NCI-H2171 (cell line): ENCODE measurements at regions not wholly inside any gene's neighbourhood (a gene's known extent, or its start where the extent isn't known, plus 50 kb on each side); places are given as distances from the start of the nearest gene placed in this dataset.
"Not testable (repeated sequence)": the region's sequence is repeated elsewhere in the genome, so short reads cannot be mapped to it uniquely, and the experiment has no call there.

Experiments used
- DNase-seq: peaks from one replicate; lab custom pipeline; 2025; lab: John Stamatoyannopoulos, UW

DNA sequence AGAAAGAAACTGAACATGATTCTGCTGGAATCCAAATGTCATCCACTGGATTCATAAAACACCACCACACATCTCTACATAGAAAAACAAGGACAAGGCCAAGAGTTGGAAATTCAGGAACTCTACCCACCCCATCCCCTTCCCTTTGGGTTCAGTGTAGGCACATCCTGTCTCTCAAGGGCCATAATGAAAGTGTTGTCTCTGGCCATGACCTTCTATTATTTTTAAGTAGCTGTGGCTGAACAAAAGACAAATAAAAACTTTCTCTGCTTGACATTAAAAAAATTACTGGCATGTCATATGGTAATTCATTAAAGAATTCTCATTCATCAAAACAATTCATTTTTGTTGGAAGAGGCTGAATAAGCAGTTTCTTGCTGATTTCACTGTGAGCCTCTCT, 54.9 kb upstream of the ZBTB18 start:
- no peak for DNase-seq

DNA sequence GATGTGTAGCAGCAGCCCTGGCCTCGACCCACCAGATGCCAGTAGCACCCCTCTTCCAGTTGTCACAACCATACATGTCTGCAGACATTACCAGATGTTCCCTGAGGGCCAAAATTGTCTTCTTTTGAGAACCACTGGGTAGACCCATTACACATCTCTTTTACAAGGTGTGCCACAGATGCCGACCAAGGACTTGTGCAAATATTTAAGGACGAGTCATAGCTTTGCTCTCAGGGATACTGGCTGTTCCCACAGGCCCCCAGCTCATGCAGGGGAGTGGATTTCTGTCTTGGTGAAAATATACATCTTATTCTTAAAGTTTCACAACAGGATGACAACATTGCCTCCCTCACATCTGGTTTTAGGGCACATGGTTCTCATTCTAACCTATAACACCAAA, 59.4 kb upstream of the ZBTB18 start:
- no peak for DNase-seq

DNA sequence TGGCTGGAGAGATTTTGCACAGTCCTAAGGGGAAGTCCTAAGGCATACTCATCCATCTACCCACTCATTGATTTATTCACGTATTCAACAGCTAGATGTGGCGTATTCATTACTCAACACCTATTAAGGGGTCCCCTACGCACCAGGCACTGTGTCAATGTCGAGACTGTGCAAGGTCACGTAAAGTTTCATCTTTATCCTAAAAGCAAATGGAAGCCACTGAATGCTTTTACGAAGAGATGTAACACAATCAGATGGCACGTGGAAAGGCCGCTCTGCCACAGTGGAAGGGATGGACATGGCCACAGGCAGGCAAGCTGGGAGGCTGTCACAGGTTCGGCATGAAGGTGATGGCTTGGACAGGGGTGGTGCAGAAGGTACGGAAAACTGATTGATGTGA, 66.3 kb upstream of the ZBTB18 start:
- no peak for DNase-seq

DNA sequence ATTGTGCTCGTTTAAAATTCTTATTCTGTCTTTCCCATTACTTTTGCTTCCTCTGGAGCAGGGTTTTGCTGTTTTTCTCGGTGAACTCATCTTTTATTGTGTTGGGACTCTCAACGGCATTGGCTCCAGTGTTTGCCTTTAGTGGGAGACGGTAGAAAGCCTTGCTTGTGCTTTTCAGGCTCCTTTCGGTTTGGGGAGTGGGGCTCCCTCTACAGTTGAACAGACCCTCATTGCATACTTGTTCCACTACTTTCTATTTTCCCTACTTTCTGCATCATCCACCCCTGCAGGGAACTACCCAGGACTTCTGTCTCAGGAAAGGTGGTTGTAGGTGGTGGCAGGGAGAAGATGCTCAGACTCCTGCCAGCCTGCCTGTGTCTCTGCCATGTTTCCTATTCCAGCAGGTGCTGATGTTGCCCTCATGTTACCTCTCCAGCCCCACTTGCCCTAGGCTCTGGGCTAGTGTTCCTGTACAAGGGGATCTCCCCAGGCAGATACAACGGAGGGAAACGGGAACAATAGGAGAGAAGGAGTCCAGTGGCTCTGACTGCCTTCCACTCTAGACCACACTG, 68.5 kb upstream of the ZBTB18 start:
- DNase-seq = no peak

DNA sequence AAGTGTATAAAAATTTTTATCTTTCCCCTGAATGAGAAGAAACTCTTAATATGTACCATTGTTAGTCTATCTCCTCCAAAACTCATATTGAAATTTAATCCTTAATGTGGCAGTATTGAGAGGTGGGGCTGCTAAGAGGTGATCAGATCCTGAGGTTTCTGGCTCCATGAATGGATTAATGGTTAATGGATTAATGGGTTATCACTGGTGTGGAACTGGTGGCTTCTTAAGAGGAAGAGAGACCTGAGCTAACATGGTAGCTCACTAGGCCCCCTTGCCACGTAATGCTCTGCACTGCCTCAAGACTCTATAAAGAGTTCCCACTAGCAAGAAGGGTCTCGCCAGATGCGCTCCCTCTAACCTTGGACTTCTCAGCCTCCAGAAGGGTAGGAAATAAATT, 70.6 kb upstream of the ZBTB18 start:
- DNase-seq = no peak

DNA sequence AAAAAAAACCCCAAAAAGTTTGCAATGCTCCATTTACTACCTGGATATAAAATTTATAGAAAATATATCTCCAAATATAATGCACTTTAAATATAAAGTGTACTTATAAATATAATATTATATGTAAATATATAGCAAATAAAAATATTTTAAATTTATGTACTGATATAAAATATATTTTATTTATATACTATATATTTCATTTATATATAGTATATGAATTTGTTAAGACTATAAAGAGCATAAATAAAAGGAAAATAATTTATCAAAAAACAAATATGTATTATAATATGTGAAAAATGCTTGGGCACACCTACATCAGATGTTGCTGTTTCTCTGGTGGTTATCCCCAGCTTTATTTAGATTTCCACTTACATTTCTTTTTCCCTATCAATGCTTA, 71.0 kb upstream of the ZBTB18 start:
- no peak for DNase-seq

DNA sequence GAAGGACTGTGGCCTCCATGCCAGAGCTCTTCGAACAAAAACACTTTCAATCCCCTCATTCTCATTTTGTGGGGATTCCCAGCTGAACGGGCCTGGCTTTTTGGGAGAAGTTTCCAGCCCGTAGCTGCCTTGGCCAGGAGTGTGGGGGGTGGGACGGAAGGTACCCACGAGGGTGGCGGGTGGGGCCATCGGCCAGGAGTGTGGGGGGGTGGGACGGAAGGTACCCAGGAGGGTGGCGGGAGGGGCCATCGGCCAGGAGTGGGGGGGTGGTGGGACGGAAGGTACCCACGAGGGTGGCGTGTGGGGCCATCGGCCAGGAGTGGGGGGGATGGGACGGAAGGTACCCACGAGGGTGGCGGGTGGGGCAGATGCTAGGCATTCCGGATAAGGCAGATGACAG, 71.7 kb upstream of the ZBTB18 start:
- DNase-seq = no peak

DNA sequence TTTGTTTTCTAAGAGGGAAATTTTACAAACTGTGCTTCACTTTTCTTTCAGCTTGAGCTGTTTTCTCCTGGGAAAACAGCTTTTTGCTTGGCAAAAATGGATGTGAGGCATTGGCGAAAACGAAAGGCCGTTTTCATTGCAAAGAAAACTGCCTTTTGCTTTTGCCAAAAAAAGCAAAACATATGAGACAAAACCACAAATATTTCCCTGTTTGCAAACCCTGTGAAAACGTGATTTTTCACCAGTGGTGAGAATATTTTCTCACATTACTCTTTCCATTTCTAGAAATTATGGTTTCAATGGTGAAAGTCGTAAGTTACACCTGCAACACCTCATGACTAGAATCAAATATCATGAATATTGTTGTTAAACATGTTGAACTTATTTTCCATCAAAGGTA, 74.0 kb upstream of the ZBTB18 start:
- no peak for DNase-seq

DNA sequence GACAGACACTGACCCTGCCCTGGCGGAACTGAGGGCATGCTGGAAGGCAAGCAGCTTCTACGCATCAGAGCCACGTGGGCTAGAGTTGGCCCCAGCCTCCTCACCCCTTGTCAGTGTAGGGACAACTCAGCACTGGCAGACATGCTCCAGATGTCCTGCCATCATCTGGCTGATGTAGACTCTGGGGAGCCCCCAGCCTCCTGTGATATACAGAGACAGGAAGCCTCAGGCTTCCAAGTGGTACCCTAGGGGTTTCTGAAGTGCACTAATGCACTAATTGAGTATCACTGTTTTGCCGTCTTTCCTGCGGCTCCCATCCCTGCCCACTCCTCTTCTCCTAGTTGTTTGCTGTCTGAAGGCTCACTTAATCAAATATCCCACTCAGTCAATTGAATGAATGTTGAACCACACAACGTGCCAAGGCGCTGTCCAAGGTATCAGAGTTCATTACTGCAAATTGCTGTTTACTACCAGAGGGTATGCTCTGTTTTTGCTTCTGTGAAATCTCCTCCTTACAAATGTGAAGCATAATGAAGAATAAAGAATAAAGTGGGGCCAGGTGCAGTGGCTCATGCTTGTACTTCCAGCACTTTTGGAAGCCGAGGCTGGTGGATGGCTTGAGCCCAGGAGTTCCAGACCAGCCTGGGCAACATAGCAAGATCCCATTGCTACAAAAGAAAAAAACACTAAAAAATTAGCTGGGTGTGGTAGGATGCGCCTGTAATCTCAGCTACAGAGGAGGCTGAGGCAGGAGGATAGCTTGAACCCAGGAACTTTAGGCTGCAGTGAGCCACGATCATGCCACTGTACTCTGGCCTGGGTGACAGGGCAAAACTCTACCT, 76.4 kb upstream of the ZBTB18 start:
- DNase-seq = peak; percentile 55

DNA sequence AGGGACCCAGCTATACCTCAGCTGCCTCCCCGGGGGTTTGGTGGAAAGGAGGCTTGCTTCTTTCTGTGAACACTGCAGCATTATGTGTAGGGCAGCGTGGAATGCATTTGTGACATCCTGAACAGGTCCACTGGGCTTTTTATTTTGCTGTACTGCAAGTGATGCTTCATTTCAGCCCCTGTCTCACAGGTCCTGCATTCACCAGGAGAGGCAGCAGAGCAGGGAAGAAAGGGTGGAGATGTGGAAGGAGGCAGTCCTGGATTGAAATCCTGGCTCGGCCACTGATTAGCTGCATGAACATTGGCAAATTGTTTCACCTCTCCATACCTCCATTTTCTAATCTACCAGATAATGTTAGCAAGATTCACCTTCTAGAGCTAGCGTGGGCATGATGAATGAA, 77.9 kb upstream of the ZBTB18 start:
- DNase-seq = no peak

DNA sequence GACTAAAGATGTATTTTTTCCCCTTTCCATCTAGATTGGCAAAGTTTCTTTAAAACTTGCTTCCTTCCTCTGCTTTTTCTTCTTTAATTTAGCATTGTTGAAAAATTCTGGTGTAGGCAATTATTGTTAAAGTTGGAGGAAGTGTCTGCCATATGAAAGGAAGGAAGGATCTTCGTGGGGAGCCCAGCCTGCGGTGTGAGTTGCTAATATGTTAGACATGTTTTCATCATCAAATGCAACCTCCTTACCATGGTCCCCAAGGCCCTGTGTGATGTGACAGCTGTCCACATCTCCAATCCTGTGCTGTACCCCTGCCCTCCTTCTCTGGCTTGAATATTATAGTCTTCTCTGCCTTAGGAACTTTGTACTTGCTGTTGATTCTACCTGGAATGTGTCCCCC, 81.0 kb upstream of the ZBTB18 start:
- no peak for DNase-seq

DNA sequence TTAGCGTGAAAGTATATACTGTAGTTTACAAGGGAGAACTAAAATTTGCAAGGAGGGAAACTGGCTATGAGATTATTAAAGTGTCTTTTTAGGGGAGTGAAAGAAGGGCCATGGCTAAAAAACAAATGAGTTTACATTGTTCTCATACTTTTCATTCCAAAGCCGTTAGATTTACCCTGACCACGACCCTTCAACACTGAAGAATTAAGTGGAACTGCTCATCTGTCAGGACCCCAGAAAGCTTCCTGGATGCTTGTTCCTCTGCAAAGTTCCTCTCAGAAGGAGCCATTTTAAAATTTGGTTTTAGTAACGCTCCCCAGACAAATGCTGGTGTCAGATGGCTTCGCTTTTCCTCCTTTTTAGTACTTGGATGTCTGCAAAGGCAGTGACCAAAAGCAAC, 82.7 kb upstream of the ZBTB18 start:
- DNase-seq = no peak

DNA sequence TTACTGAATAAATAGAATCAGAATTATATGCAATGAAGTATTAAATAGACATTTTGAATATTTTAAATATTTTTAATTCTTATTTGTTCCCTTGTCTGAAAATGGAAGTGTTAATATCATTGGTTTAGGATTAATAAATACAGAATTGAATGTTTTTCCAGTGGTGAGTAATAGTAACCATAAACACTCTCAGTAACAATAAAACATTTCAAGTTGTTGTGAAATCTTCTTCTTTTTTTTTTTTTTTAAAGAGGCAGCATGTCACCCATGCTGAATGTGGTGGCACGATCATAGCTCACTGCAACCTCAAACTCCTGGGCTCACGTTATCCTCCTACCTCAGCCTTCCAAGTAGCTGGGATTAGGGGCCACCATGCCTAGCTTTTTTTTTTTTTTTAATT, 86.2 kb upstream of the ZBTB18 start:
- DNase-seq = no peak

DNA sequence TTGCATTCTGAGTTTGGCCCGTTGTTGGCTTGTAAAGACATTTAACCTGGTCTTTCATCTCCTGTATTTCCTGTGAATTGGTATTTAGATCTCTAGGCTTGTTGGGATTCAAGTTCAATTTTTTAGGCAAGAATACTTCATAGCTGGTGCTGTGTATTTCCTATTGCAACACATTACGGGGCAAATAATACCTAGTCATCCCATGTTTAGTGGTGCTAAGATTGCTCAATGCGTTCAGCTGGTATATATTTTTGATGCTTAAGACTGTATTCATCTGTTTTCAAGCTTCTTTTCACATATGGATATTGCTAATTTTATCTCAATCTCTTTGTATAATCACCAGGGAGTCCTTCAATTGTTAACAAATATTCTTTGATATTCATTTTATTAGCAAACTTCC, 87.5 kb upstream of the ZBTB18 start:
- DNase-seq = no peak

DNA sequence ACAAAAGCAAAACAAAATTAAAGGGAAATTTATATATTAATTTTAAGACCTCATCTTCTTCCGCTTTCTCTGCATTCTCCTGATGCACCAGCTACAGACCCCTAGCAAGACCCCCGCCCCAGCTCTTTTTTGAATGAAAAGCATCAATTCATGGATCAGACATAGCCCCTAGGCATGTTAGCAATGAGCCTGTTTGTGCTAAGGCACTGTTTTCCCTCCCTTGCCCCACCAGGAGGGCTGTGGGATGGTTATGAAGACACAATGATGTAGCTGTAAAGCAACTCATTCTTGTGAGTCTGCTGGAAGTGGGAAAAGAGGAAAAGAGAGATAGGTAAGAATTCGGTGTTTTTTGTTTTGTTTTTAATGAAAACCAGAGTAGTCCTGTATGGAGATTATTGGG, 88.5 kb upstream of the ZBTB18 start:
- no peak for DNase-seq

DNA sequence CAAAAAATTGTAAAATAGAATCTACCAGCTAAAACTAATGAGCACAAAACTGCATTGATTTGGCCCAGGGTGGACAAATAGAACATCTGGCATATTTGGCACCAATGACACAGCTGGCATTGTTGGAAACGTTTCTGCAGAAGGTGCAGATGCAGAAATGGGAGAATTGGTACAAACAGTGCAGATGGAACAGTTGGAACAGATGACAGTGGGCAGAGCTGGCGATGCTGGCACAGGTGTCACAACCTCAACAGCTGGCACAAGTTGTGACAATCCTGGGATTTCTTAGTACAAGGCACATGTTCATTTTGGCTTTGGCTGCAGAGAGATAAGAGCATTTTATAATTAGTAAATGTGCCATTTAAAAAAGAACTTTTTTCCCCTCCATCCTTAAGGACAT, 91.1 kb upstream of the ZBTB18 start:
- DNase-seq = peak; percentile 84

DNA sequence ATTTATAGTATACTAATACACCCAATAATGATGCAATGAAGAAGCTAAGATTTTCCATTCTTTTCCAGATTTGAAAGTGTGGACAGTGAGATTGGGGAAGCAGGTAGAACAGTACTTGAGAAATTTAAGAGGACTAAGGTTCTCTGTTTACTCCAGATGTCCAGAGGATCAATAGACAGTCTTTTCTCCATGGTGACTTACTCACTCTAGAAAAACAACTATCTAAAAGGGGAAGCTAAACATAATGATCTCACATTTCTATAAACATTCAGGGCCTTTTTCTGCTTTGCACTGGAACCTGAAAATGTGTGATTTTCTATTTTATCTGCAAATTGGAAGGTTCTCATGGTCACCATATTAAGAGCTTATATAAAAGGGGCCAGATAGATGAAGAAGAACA, 93.9 kb upstream of the ZBTB18 start:
- no peak for DNase-seq

DNA sequence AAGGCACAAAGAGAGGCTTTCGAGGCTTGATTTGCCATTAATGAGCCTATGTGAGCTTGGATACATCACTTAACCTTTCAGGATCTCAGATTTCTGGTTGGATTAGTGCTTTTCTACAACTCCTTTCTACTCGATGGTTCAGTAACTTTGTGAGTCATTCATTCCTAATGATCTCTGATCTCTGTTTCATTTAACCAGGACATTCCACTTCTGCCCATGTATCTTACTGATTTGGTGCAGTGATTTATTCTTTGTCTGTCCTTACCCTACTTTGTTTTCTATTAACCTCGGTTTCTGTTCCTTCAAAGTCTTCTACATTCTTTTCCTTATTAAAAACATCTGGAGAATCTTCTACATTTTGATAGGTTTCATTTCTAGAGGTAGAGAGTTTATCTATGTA, 94.6 kb upstream of the ZBTB18 start:
- no peak for DNase-seq

DNA sequence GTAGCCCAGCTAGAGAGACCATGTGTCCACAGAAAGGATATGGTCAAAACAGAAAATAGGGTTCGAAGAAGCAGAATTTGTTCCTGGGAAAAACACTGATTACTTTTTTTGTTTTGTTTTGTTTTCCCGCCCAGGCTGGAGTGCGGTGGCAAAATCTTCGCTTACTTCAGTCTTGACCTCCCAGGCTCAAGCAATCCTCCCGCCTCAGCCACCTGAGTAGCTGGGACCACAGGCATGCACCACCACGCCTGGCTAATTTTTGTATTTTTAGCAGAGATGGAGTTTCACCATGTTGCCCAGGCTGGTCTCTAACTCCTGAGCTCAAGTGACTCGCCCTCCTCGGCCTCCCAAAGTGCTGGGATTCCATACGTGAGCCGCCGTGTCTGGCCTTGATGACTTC, 99.9 kb upstream of the ZBTB18 start:
- DNase-seq = not testable (repeated sequence)

DNA sequence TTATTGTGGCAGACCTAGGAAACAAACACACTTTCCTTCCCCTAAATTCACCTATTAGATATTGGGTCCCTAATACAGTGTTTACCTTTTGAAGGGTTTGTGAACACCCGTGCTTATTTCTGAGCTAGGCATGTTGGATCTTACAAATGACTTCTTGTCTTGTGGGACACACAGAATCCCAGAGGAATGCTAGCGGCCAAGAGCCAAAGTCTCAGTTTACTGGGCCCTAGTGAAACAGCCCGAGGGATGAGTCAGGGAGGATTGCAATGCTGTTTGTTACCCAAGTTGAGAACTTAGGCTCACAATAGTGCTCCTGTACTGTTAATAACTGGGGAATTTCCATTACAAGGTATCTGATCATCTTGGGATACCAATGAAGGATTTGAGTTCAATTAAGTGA, 100.1 kb upstream of the AKT3 start:
- DNase-seq = peak; percentile 3

DNA sequence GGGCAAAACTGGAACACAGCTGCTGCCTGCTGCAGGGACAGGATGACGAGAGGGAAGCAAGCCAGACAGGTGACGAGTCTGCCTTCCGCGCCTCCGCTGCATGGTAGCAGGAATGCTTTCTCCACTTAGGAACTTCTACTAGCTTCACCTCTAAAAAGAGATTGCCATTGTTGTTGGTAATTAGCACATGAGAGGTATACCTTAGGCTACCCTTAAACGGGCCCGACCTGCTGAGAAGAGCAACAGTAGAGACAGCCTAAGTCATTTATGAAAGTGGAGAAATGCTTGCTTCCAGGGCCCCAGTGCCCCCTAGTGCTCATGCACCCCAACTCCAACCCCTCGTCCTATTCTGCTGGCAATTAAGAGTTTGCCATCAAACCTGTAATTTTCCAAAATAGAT, 96.9 kb upstream of the AKT3 start:
- no peak for DNase-seq

DNA sequence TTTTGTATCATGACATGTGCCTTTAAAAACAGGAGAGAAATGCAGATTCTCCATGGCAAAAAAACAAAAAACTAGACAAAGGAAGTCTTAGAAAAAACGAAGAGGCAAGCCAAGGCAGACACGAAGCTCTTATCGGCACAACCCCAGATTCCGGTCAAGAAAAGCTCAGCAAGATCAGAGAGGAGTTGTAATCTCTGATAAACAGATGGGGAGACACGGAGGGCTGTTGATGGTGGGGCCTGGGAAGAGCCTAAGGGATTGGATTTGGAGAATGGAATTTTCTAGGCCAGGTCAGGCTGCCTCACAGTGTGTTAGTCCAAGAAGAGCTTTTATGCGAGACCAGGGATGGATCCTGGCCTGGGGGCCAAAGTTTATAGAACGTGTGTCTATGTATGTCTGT, 96.2 kb upstream of the AKT3 start:
- no peak for DNase-seq

DNA sequence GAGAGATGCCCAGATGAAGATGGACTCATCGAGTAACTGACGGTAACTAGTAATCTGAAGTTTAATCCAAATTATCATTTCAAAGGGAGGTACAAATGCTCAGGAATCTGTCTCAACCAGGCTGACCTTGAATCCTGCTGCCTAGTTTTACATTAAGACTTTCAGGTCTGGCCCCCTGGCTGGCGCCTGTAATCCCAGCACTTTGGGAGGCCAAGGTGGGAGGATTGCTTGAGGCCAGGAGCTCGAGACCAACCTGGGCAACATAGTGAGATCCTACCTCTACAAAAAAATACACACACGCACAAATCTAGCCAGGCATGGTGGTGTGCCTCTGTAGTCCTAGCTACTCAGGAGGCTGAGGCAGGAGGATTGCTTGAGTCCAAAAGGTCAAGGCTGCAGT, 95.7 kb upstream of the AKT3 start:
- no peak for DNase-seq
